GM12874 (cell line): ENCODE measurements at regions not wholly inside any gene's neighbourhood (a gene's known extent, or its start where the extent isn't known, plus 50 kb on each side); places are given as distances from the start of the nearest gene placed in this dataset.

Experiments
- CTCF ChIP-seq: IDR thresholded peaks from 2 replicates; pipeline ENCODE4 v1.5.1; 2011; ENCODE audit warnings: low read depth, mild to moderate bottlenecking, control low read depth, low read length, moderate library complexity; ENCODE audit not compliant: insufficient read depth

- TF ChIP-seq CTCF: no peak
These were observed 103.8 kb upstream of the BLID start for GRCh38 chr11:122219791-122220190.

- TF ChIP-seq CTCF: peak; percentile 93
These were observed 99.4 kb upstream of the BLID start for GRCh38 chr11:122215244-122215992.

- TF ChIP-seq CTCF: no peak
These were observed 98.6 kb upstream of the BLID start for GRCh38 chr11:122214567-122214966.

- TF ChIP-seq CTCF: no peak
These were observed 98.1 kb upstream of the BLID start for GRCh38 chr11:122214080-122214479.

- no peak for TF ChIP-seq CTCF
These were observed 97.2 kb upstream of the BLID start for GRCh38 chr11:122213171-122213570.

GRCh38 chr11:122210367-122210997 is 94.5 kb upstream of the BLID start:
- no peak for TF ChIP-seq CTCF

- TF ChIP-seq CTCF: no peak
These were observed 93.8 kb upstream of the BLID start for GRCh38 chr11:122209619-122210366.
